Liver (tissue), 8 donors: ENCODE measurements at regions not wholly inside any gene's neighbourhood (a gene's known extent, or its start where the extent isn't known, plus 50 kb on each side); places are given as distances from the start of the nearest gene placed in this dataset.

Source experiments
- DNase-seq: peaks from one replicate; pipeline ENCODE4 v3.0.0-alpha.2; 2017; ENCODE audit warnings: low spot score
- H3K27ac ChIP-seq, 2 donors: one replicate each; pipeline ENCODE4 v1.7.0; 2013; ENCODE audit warnings: inconsistent platforms in 2 of 2, low read length in 2 of 2, control low read depth in 1 of 2, low read depth in 1 of 2, mild to moderate bottlenecking in 1 of 2
- H3K27me3 ChIP-seq, 4 donors: one replicate each; pipeline versions ENCODE4 v1.6.1 to v1.7.0; 2013; ENCODE audit warnings: low read length in 3 of 4, inconsistent platforms in 1 of 4, mild to moderate bottlenecking in 1 of 4, moderate library complexity in 1 of 4; ENCODE audit not compliant: control insufficient read depth in 4 of 4, insufficient read depth in 4 of 4
- H3K36me3 ChIP-seq, 4 donors: one replicate each; pipeline versions ENCODE4 v1.6.1 to v1.7.0; 2013; ENCODE audit warnings: low read length in 3 of 4, mild to moderate bottlenecking in 3 of 4, low read depth in 1 of 4, moderate library complexity in 1 of 4; ENCODE audit not compliant: control insufficient read depth in 4 of 4, insufficient read depth in 3 of 4
- H3K4me1 ChIP-seq, 4 donors: one replicate each; pipeline versions ENCODE4 v1.6.1 to v1.7.0; 2013; ENCODE audit warnings: low read length in 3 of 4, mild to moderate bottlenecking in 3 of 4, moderate library complexity in 1 of 4; ENCODE audit not compliant: control insufficient read depth in 4 of 4, insufficient read depth in 4 of 4
- H3K4me3 ChIP-seq, 3 donors: one replicate each; pipeline versions ENCODE4 v1.6.1 to v1.7.0; 2013; ENCODE audit warnings: low read length in 3 of 3, control low read depth in 1 of 3, low read depth in 1 of 3, mild to moderate bottlenecking in 1 of 3
- H3K9ac ChIP-seq, 2 donors: one replicate each; pipeline ENCODE4 v1.7.0; 2013; ENCODE audit warnings: low read length in 2 of 2, mild to moderate bottlenecking in 2 of 2, moderate library complexity in 2 of 2, control low read depth in 1 of 2, low read depth in 1 of 2
- H3K9me3 ChIP-seq, 4 donors: one replicate each; pipeline versions ENCODE4 v1.6.1 to v1.7.0; 2013; ENCODE audit warnings: low read length in 3 of 4; ENCODE audit not compliant: control insufficient read depth in 4 of 4
- EGR1 ChIP-seq, 2 donors: IDR thresholded peaks; 2 replicates each; pipeline ENCODE4 v1.6.1; 2016 to 2018; ENCODE audit warnings: antibody characterized with exemption in 2 of 2, low read depth in 2 of 2
- FOXA1 ChIP-seq: IDR thresholded peaks from 2 replicates; pipeline ENCODE4 v1.6.1; 2016; ENCODE audit warnings: antibody characterized with exemption
- FOXA2 ChIP-seq: IDR thresholded peaks from 2 replicates; pipeline ENCODE4 v1.6.1; 2016; ENCODE audit warnings: antibody characterized with exemption
- GABPA ChIP-seq, 2 donors: IDR thresholded peaks in 1 of 2; conservative IDR thresholded peaks in 1 of 2; 2 replicates each; pipeline ENCODE4 v1.6.1; 2016; ENCODE audit warnings: antibody characterized with exemption in 2 of 2, mild to moderate bottlenecking in 1 of 2, moderate library complexity in 1 of 2
- HNF4A ChIP-seq, 2 donors: conservative IDR thresholded peaks; 2 replicates each; pipeline ENCODE4 v1.6.1; 2016; ENCODE audit warnings: antibody characterized with exemption in 2 of 2, mild to moderate bottlenecking in 2 of 2
- HNF4G ChIP-seq: IDR thresholded peaks from 2 replicates; pipeline ENCODE4 v1.6.1; 2016; ENCODE audit warnings: antibody characterized with exemption
- JUND ChIP-seq, 2 donors: IDR thresholded peaks; 2 replicates each; pipeline ENCODE4 v1.6.1; 2016; ENCODE audit warnings: antibody characterized with exemption in 2 of 2
- NR2F2 ChIP-seq: IDR thresholded peaks from 2 replicates; pipeline ENCODE4 v1.6.1; 2016; ENCODE audit warnings: antibody characterized with exemption
- RAD21 ChIP-seq, 2 donors: IDR thresholded peaks; 2 replicates each; pipeline ENCODE4 v1.6.1; 2016; ENCODE audit warnings: antibody characterized with exemption in 2 of 2, mild to moderate bottlenecking in 2 of 2
- RXRA ChIP-seq, 2 donors: IDR thresholded peaks; 2 replicates each; pipeline ENCODE4 v1.6.1; 2017 to 2018; ENCODE audit warnings: antibody characterized with exemption in 2 of 2, mild to moderate bottlenecking in 1 of 2
- SP1 ChIP-seq: IDR thresholded peaks from 2 replicates; pipeline ENCODE4 v1.6.1; 2018; ENCODE audit warnings: antibody characterized with exemption, mild to moderate bottlenecking
- TAF1 ChIP-seq: conservative IDR thresholded peaks from 2 replicates; pipeline ENCODE4 v1.6.1; 2016; ENCODE audit warnings: antibody characterized with exemption, mild to moderate bottlenecking
- YY1 ChIP-seq: IDR thresholded peaks from 2 replicates; pipeline ENCODE4 v1.6.1; 2016; ENCODE audit warnings: antibody characterized with exemption, mild to moderate bottlenecking
- whole genome bisulfite sequencing: extraction: QIAGEN DNeasy Blood & Tissue Kit; methylation state at CpG from one replicate; pipeline ENCODE4 v1.1.7; 2013; 5-methylcytosine and 5-hydroxymethylcytosine counted together
- TF ChIP-seq, protein P1 (sequence below): fragments of 150-350 bp; IDR thresholded peaks from 2 replicates; pipeline ENCODE4 v1.5.1; 2017; ENCODE audit warnings: improper control_type of control experiment, low read depth, low read length; ENCODE audit not compliant: missing input control
- TF ChIP-seq, protein P2 (sequence below): IDR thresholded peaks from 2 replicates; pipeline ENCODE4 v1.6.1; 2016; ENCODE audit warnings: antibody characterized with exemption
- TF ChIP-seq, protein P3 (sequence below): IDR thresholded peaks from 2 replicates; pipeline ENCODE4 v1.6.1; 2016; ENCODE audit warnings: antibody characterized with exemption
- TF ChIP-seq, protein P4 (sequence below): IDR thresholded peaks from 2 replicates; pipeline ENCODE4 v1.6.1; 2016; ENCODE audit warnings: antibody characterized with exemption
- TF ChIP-seq, protein P5 (sequence below): IDR thresholded peaks from 2 replicates; pipeline ENCODE4 v1.6.1; 2016; ENCODE audit warnings: antibody characterized with exemption, mild to moderate bottlenecking
- donor health status: healthy.
- donor health status: healthy.
- donor health status: healthy.
- donor health status: healthy.
- donor health status: healthy.

DNA sequence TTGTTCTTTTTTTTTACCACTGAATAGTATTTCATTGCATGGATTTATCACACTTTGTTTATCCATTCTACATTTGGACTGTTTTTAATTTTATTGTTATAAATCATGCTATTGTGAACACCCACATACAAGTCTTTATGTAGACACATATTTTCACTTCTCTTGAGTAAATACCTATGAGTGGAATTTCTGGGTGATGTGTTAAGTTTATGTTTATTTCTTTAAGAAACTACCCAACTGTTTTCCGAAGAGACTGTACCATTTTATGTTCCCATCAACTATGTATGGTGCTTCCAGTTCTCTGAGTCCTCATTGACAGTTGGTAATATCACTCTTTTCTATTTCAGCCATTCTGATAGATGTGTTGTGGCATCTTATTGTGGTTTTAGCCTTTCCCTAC lies 54.0 kb downstream of the RIN2 start:
- H3K27me3 ChIP-seq: no peaks in the 10 kb centered on the region
- H3K27ac ChIP-seq: no peak overlapping the region
- H3K9ac ChIP-seq: no peak overlapping the region
- TF ChIP-seq FOXA2 (no peak), TAF1 (no peak), SP1 (no peak), JUND (IDR thresholded peaks at IDR 0.05) (no peak)
- TF ChIP-seq, protein P1, sequence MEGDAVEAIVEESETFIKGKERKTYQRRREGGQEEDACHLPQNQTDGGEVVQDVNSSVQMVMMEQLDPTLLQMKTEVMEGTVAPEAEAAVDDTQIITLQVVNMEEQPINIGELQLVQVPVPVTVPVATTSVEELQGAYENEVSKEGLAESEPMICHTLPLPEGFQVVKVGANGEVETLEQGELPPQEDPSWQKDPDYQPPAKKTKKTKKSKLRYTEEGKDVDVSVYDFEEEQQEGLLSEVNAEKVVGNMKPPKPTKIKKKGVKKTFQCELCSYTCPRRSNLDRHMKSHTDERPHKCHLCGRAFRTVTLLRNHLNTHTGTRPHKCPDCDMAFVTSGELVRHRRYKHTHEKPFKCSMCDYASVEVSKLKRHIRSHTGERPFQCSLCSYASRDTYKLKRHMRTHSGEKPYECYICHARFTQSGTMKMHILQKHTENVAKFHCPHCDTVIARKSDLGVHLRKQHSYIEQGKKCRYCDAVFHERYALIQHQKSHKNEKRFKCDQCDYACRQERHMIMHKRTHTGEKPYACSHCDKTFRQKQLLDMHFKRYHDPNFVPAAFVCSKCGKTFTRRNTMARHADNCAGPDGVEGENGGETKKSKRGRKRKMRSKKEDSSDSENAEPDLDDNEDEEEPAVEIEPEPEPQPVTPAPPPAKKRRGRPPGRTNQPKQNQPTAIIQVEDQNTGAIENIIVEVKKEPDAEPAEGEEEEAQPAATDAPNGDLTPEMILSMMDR: no peak
- H3K36me3 ChIP-seq: no peaks in the 10 kb centered on the region
- H3K9me3 ChIP-seq: no peaks in the 10 kb centered on the region
- no peak for DNase-seq
- peaks cover 0 to 3% (median 0%) of the 10 kb centered on the region in 4 donors for H3K4me1 ChIP-seq
- 94% methylated on average over 1 of the region's 1 CpG for WGBS
- H3K4me3 ChIP-seq: no peak overlapping the region

DNA sequence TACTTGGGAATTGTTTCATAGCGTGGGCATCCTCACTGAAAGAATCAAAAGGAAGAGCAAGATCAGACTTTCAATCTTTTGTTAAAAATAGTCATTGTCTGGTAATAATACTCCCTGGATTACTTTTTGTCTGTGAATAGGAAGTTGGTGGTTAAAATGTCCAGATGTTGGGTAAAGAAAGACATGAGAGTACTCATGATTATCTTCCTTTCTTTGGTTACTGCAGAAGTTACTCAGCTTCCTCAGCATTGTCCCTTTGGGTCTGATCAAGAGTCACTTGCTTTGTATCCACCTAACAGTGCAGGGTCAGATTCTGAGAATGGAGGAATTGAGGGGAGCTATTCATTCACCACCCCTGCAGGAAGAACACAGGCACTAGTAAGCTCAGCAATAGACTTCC lies 54.6 kb downstream of the RIN2 start:
- no peak for DNase-seq
- Histone ChIP-seq H3K27me3 (no peaks in the 10 kb centered on the region), H3K9me3 (no peaks in the 10 kb centered on the region), H3K27ac (no peak overlapping the region), H3K4me3 (no peak overlapping the region), H3K36me3 (no peaks in the 10 kb centered on the region), H3K9ac (no peak overlapping the region), H3K4me1 (peaks cover 0 to 3% (median 0%) of the 10 kb centered on the region in 4 donors)
- TF ChIP-seq, protein P2, sequence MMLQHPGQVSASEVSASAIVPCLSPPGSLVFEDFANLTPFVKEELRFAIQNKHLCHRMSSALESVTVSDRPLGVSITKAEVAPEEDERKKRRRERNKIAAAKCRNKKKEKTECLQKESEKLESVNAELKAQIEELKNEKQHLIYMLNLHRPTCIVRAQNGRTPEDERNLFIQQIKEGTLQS: no peak
- TF ChIP-seq, protein P3, sequence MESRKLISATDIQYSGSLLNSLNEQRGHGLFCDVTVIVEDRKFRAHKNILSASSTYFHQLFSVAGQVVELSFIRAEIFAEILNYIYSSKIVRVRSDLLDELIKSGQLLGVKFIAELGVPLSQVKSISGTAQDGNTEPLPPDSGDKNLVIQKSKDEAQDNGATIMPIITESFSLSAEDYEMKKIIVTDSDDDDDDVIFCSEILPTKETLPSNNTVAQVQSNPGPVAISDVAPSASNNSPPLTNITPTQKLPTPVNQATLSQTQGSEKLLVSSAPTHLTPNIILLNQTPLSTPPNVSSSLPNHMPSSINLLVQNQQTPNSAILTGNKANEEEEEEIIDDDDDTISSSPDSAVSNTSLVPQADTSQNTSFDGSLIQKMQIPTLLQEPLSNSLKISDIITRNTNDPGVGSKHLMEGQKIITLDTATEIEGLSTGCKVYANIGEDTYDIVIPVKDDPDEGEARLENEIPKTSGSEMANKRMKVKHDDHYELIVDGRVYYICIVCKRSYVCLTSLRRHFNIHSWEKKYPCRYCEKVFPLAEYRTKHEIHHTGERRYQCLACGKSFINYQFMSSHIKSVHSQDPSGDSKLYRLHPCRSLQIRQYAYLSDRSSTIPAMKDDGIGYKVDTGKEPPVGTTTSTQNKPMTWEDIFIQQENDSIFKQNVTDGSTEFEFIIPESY: no peak
- TF ChIP-seq FOXA1: no peak
- TF ChIP-seq RAD21 (IDR thresholded peaks at IDR 0.05): no peak
- TF ChIP-seq YY1: no peak
- no peak for TF ChIP-seq HNF4G
- no peak for TF ChIP-seq JUND (IDR thresholded peaks at IDR 0.05)
- no peak for TF ChIP-seq RXRA (IDR thresholded peaks at IDR 0.05)
- TF ChIP-seq TAF1: no peak
- TF ChIP-seq, protein P4, sequence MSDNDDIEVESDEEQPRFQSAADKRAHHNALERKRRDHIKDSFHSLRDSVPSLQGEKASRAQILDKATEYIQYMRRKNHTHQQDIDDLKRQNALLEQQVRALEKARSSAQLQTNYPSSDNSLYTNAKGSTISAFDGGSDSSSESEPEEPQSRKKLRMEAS: no peak
- no peak for TF ChIP-seq NR2F2
- TF ChIP-seq GABPA (IDR thresholded peaks at IDR 0.05 in 1 of 2, conservative IDR thresholded peaks at IDR 0.05 in 1 of 2): no peak
- TF ChIP-seq FOXA2: no peak
- TF ChIP-seq, protein P1: no peak
- no peak for TF ChIP-seq HNF4A (conservative IDR thresholded peaks at IDR 0.05)
- TF ChIP-seq, protein P5, sequence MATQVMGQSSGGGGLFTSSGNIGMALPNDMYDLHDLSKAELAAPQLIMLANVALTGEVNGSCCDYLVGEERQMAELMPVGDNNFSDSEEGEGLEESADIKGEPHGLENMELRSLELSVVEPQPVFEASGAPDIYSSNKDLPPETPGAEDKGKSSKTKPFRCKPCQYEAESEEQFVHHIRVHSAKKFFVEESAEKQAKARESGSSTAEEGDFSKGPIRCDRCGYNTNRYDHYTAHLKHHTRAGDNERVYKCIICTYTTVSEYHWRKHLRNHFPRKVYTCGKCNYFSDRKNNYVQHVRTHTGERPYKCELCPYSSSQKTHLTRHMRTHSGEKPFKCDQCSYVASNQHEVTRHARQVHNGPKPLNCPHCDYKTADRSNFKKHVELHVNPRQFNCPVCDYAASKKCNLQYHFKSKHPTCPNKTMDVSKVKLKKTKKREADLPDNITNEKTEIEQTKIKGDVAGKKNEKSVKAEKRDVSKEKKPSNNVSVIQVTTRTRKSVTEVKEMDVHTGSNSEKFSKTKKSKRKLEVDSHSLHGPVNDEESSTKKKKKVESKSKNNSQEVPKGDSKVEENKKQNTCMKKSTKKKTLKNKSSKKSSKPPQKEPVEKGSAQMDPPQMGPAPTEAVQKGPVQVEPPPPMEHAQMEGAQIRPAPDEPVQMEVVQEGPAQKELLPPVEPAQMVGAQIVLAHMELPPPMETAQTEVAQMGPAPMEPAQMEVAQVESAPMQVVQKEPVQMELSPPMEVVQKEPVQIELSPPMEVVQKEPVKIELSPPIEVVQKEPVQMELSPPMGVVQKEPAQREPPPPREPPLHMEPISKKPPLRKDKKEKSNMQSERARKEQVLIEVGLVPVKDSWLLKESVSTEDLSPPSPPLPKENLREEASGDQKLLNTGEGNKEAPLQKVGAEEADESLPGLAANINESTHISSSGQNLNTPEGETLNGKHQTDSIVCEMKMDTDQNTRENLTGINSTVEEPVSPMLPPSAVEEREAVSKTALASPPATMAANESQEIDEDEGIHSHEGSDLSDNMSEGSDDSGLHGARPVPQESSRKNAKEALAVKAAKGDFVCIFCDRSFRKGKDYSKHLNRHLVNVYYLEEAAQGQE: no peak
- TF ChIP-seq EGR1 (IDR thresholded peaks at IDR 0.05; ENCODE audit: low read depth in 2 of 2): no peak
- no peak for TF ChIP-seq SP1
- 90% methylated on average over 1 of the region's 1 CpG for WGBS
